ENCODE measurements at regions not wholly inside any gene's neighbourhood (a gene's known extent, or its start where the extent isn't known, plus 50 kb on each side); places are given as distances from the start of the nearest gene placed in this dataset.
"Not testable (repeated sequence)": the region's sequence is repeated elsewhere in the genome, so short reads cannot be mapped to it uniquely, and the experiment has no call there.

DNA sequence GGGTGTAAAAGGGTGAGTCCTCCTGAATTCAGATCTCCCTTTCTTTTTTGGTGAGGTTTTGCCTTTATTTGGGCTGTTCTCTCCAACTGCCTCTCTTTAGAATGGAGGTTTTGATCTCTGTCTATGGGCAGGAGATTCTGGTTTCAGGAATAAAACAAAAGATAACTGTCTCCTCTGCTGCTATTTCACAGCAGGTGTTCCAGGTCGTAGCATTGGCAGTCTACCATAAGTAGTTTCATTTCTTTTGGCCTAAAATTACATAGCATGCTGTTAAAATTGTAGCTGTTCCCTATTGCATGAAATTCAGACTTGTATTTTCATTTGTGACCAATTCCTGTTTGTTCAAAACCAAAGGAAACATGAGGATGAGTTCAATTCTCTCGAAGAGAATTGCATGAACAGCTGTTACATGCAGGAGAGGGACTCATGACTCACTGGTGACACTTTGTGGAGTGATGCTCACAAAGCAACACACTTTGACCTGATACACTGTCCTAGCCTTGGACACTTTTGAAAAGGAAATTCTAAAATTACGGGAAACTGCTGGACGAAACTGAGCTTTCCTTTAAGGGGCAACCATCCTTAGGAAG is 76.8 kb upstream of the SIRPG start (continued):
- TF ChIP-seq MNT (IDR thresholded peaks at IDR 0.05) (no peak), KLF11 (CRISPR knock-in tag; IDR thresholded peaks at IDR 0.05) (no peak), NBN (conservative IDR thresholded peaks at IDR 0.05) (no peak), FOXM1 (CRISPR knock-in tag; IDR thresholded peaks at IDR 0.05) (no peak), CREB1 (IDR thresholded peaks at IDR 0.05) (peak; percentile 52; the same call in 1 of the 2 replicates), CREB1 (CRISPR knock-in tag; IDR thresholded peaks at IDR 0.05) (no peak), STAG1 (CRISPR knock-in tag; IDR thresholded peaks at IDR 0.05) (peak; percentile 55)

GRCh38 chr20:1731828-1732375 is 74.3 kb upstream of the SIRPG start:
- DNase-seq (ENCODE audit: low spot score); BruUV-seq (replicated peaks); H3K4me2 ChIP-seq (ENCODE audit: low read depth, low read length); H4K20me1 ChIP-seq (ENCODE audit: insufficient read depth, low read length); H3K4me1 ChIP-seq (ENCODE audit: insufficient read depth, low read length); H3K4me3 ChIP-seq (replicated peaks in 1 of 3; ENCODE audit: insufficient read depth in 1 of 3, low read depth in 2 of 3, low read length in 3 of 3); CTCF ChIA-PET (ENCODE audit: low intra/inter-chr PET ratio, low total read pairs); ATAC-seq; H3K9ac ChIP-seq (ENCODE audit: insufficient read depth, low read depth, low read length); POLR2A ChIA-PET; H3K9me3 ChIP-seq (ENCODE audit: low read length); in situ Hi-C loops (cut with HindIII; ENCODE audit: extremely low pct_ligation_motif_present, low pct_unique_long_range_greater_than_20kb); H3K27ac ChIP-seq (ENCODE audit: extremely low read length, insufficient read depth, low read length); H3K79me2 ChIP-seq (ENCODE audit: insufficient read depth, low read length); H3K36me3 ChIP-seq (replicated peaks in 1 of 2; ENCODE audit: control insufficient read depth in 1 of 2, insufficient read depth in 2 of 2, low read length in 2 of 2); FAIRE-seq; H2AFZ ChIP-seq (ENCODE audit: low read length); intact Hi-C loops (cut with micrococcal nuclease; ENCODE audit: unreplicated experiment): not testable (repeated sequence)
- WGBS (ENCODE audit: low lambda C conversion rate), result 59% methylated on average over 6 of the region's 6 CpGs
- peaks cover 0 to 49% of the 10 kb centered on the region in 2 experiments; a peak in 2 of 5 replicates for H3K27me3 ChIP-seq (ENCODE audit: control insufficient read depth in 1 of 2, insufficient read depth in 2 of 2, low read length in 2 of 2)

DNA sequence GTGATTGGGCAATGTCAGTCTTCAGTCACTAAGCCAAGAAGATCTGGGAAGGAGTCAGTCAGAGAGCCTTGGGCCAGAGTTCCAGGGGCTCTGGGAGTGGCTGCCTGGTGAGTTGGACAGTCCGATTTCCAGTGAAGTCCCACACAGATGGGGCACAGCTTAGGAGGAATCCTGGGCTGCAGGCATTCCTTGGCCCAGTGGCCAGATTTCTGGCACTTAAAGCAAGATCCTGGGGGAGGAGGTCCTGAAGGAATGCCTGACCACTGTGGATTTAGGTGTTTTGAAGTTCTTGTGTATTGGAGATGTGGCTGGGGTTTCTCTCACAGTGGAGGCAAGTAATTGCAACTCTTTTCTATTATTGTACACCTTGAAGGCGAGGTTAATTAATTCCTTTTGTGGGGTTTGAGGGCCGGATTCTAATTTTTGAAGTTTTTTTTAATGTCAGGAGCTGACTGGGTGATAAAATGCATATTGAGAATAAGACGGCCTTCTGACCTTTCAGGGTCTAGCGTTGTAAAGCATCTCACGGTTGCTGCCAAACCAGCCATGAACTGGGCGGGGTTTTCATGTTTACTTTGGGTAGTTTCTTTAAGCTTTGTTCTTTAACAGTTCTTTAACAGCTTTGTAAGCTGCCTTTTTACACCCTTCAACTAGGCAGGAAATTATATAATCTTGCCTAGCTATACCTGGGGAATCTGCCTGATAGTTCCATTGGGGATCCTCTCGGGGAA is 73.6 kb upstream of the SIRPG start:
- H3K9ac ChIP-seq (ENCODE audit: insufficient read depth, low read depth, low read length); H3K27ac ChIP-seq (ENCODE audit: extremely low read length, insufficient read depth, low read length); DNase-seq (ENCODE audit: low spot score); POLR2A ChIA-PET; H3K4me2 ChIP-seq (ENCODE audit: low read depth, low read length); CTCF ChIA-PET (ENCODE audit: low intra/inter-chr PET ratio, low total read pairs); ATAC-seq; FAIRE-seq; BruUV-seq (replicated peaks); H3K36me3 ChIP-seq (replicated peaks in 1 of 2; ENCODE audit: control insufficient read depth in 1 of 2, insufficient read depth in 2 of 2, low read length in 2 of 2); H4K20me1 ChIP-seq (ENCODE audit: insufficient read depth, low read length); H3K79me2 ChIP-seq (ENCODE audit: insufficient read depth, low read length); H2AFZ ChIP-seq (ENCODE audit: low read length); intact Hi-C loops (cut with micrococcal nuclease; ENCODE audit: unreplicated experiment); H3K9me3 ChIP-seq (ENCODE audit: low read length); H3K4me1 ChIP-seq (ENCODE audit: insufficient read depth, low read length); in situ Hi-C loops (cut with HindIII; ENCODE audit: extremely low pct_ligation_motif_present, low pct_unique_long_range_greater_than_20kb); H3K4me3 ChIP-seq (replicated peaks in 1 of 3; ENCODE audit: insufficient read depth in 1 of 3, low read depth in 2 of 3, low read length in 3 of 3): not testable (repeated sequence)
- 9% methylated on average over 7 of the region's 8 CpGs for WGBS (ENCODE audit: low lambda C conversion rate)
- H3K27me3 ChIP-seq (ENCODE audit: control insufficient read depth in 1 of 2, insufficient read depth in 2 of 2, low read length in 2 of 2), result peaks cover 0 to 47% of the 10 kb centered on the region in 2 experiments; a peak in 2 of 5 replicates

- H3K79me2 ChIP-seq (ENCODE audit: insufficient read depth, low read length); BruUV-seq (replicated peaks); CTCF ChIA-PET (ENCODE audit: low intra/inter-chr PET ratio, low total read pairs); H3K4me2 ChIP-seq (ENCODE audit: low read depth, low read length); intact Hi-C loops (cut with micrococcal nuclease; ENCODE audit: unreplicated experiment); POLR2A ChIA-PET; H3K36me3 ChIP-seq (replicated peaks in 1 of 2; ENCODE audit: control insufficient read depth in 1 of 2, insufficient read depth in 2 of 2, low read length in 2 of 2); in situ Hi-C loops (cut with HindIII; ENCODE audit: extremely low pct_ligation_motif_present, low pct_unique_long_range_greater_than_20kb); H3K9ac ChIP-seq (ENCODE audit: insufficient read depth, low read depth, low read length); FAIRE-seq; H2AFZ ChIP-seq (ENCODE audit: low read length); ATAC-seq; H3K9me3 ChIP-seq (ENCODE audit: low read length); H4K20me1 ChIP-seq (ENCODE audit: insufficient read depth, low read length); H3K4me3 ChIP-seq (replicated peaks in 1 of 3; ENCODE audit: insufficient read depth in 1 of 3, low read depth in 2 of 3, low read length in 3 of 3); H3K27ac ChIP-seq (ENCODE audit: extremely low read length, insufficient read depth, low read length); H3K4me1 ChIP-seq (ENCODE audit: insufficient read depth, low read length); DNase-seq (ENCODE audit: low spot score): not testable (repeated sequence)
- H3K27me3 ChIP-seq (ENCODE audit: control insufficient read depth in 1 of 2, insufficient read depth in 2 of 2, low read length in 2 of 2), result peaks cover 0 to 11% of the 10 kb centered on the region in 2 experiments; a peak in 2 of 5 replicates
- 35% methylated on average over 3 of the region's 3 CpGs for WGBS (ENCODE audit: low lambda C conversion rate)
Observed at GRCh38 chr20:1727303-1727702, 69.7 kb upstream of the SIRPG start.

Measured in HepG2 (cell line).